SU-DHL-6 (cell line): ENCODE measurements at regions not wholly inside any gene's neighbourhood (a gene's known extent, or its start where the extent isn't known, plus 50 kb on each side); places are given as distances from the start of the nearest gene placed in this dataset.

Experiments used
- CTCF ChIP-seq: fragments of 200-600 bp; sonication (generic); IDR thresholded peaks from one replicate; pipeline ENCODE4 v1.5.1; 2017; ENCODE audit warnings: antibody characterized with exemption, mild to moderate bottlenecking, low read length, moderate library complexity; ENCODE audit not compliant: insufficient read depth, poor library complexity, severe bottlenecking
- EZH2phosphoT487 ChIP-seq: fragments of 200-600 bp; sonication (generic), shearing (Covaris generic); conservative IDR thresholded peaks from 2 replicates; pipeline ENCODE4 v1.6.1; 2018; ENCODE audit warnings: mild to moderate bottlenecking, antibody characterized with exemption, low read length, moderate library complexity, mixed read lengths

GRCh38 chr4:178240891-178241290 is 798.7 kb upstream of the AGA start:
- TF ChIP-seq CTCF (no peak), EZH2phosphoT487 (no peak)
